ENCODE measurements at regions not wholly inside any gene's neighbourhood (a gene's known extent, or its start where the extent isn't known, plus 50 kb on each side); places are given as distances from the start of the nearest gene placed in this dataset.

- no peak overlapping the region for H3K4me2 ChIP-seq
- no peak overlapping the region for H3K9ac ChIP-seq
- no peak overlapping the region for H3K4me3 ChIP-seq (IDR thresholded peaks at IDR 0.05; ENCODE audit: insufficient read depth, low read depth, low read length)
- no peak overlapping the region for H3K27ac ChIP-seq
- H3K27me3 ChIP-seq (ENCODE audit: insufficient read depth, low read depth), result no peaks in the 10 kb centered on the region
- TF ChIP-seq, protein P1, sequence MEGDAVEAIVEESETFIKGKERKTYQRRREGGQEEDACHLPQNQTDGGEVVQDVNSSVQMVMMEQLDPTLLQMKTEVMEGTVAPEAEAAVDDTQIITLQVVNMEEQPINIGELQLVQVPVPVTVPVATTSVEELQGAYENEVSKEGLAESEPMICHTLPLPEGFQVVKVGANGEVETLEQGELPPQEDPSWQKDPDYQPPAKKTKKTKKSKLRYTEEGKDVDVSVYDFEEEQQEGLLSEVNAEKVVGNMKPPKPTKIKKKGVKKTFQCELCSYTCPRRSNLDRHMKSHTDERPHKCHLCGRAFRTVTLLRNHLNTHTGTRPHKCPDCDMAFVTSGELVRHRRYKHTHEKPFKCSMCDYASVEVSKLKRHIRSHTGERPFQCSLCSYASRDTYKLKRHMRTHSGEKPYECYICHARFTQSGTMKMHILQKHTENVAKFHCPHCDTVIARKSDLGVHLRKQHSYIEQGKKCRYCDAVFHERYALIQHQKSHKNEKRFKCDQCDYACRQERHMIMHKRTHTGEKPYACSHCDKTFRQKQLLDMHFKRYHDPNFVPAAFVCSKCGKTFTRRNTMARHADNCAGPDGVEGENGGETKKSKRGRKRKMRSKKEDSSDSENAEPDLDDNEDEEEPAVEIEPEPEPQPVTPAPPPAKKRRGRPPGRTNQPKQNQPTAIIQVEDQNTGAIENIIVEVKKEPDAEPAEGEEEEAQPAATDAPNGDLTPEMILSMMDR (conservative IDR thresholded peaks at IDR 0.05; ENCODE audit: low read depth, low read length), result no peak
- no peaks in the 10 kb centered on the region for H3K36me3 ChIP-seq (ENCODE audit: insufficient read depth)
- H2AFZ ChIP-seq (ENCODE audit: low read depth), result no peak overlapping the region
- H3K79me2 ChIP-seq (ENCODE audit: insufficient read depth, low read depth), result no peaks in the 10 kb centered on the region
- no peaks in the 10 kb centered on the region for H3K4me1 ChIP-seq (ENCODE audit: low read depth, poor library complexity, severe bottlenecking)
- H4K20me1 ChIP-seq (ENCODE audit: insufficient read depth), result no peaks in the 10 kb centered on the region
Observed at GRCh38 chr16:54397190-54397835, 110.7 kb upstream of the IRX3 start.

GRCh38 chr16:54389836-54390494 is 103.4 kb upstream of the IRX3 start:
- no peak overlapping the region for H3K27ac ChIP-seq
- no peak overlapping the region for H3K9ac ChIP-seq
- TF ChIP-seq, protein P1 (conservative IDR thresholded peaks at IDR 0.05; ENCODE audit: low read depth, low read length), result no peak
- no peaks in the 10 kb centered on the region for H3K79me2 ChIP-seq (ENCODE audit: insufficient read depth, low read depth)
- H3K27me3 ChIP-seq (ENCODE audit: insufficient read depth, low read depth), result no peaks in the 10 kb centered on the region
- H4K20me1 ChIP-seq (ENCODE audit: insufficient read depth), result no peaks in the 10 kb centered on the region
- H3K4me2 ChIP-seq, result no peak overlapping the region
- no peaks in the 10 kb centered on the region for H3K4me1 ChIP-seq (ENCODE audit: low read depth, poor library complexity, severe bottlenecking)
- no peak overlapping the region for H2AFZ ChIP-seq (ENCODE audit: low read depth)
- no peaks in the 10 kb centered on the region for H3K36me3 ChIP-seq (ENCODE audit: insufficient read depth)
- H3K4me3 ChIP-seq (IDR thresholded peaks at IDR 0.05; ENCODE audit: insufficient read depth, low read depth, low read length), result no peak overlapping the region

GRCh38 chr16:54385141-54385540 is 98.6 kb upstream of the IRX3 start:
- Histone ChIP-seq H3K27me3 (ENCODE audit: insufficient read depth, low read depth) (no peaks in the 10 kb centered on the region), H3K9ac (no peak overlapping the region), H3K36me3 (ENCODE audit: insufficient read depth) (no peaks in the 10 kb centered on the region), H3K27ac (no peak overlapping the region), H3K4me3 (IDR thresholded peaks at IDR 0.05; ENCODE audit: insufficient read depth, low read depth, low read length) (no peak overlapping the region), H3K79me2 (ENCODE audit: insufficient read depth, low read depth) (no peaks in the 10 kb centered on the region), H4K20me1 (ENCODE audit: insufficient read depth) (no peaks in the 10 kb centered on the region), H2AFZ (ENCODE audit: low read depth) (no peak overlapping the region), H3K4me2 (no peak overlapping the region), H3K4me1 (ENCODE audit: low read depth, poor library complexity, severe bottlenecking) (no peaks in the 10 kb centered on the region)
- TF ChIP-seq, protein P1 (conservative IDR thresholded peaks at IDR 0.05; ENCODE audit: low read depth, low read length), result no peak

DNA sequence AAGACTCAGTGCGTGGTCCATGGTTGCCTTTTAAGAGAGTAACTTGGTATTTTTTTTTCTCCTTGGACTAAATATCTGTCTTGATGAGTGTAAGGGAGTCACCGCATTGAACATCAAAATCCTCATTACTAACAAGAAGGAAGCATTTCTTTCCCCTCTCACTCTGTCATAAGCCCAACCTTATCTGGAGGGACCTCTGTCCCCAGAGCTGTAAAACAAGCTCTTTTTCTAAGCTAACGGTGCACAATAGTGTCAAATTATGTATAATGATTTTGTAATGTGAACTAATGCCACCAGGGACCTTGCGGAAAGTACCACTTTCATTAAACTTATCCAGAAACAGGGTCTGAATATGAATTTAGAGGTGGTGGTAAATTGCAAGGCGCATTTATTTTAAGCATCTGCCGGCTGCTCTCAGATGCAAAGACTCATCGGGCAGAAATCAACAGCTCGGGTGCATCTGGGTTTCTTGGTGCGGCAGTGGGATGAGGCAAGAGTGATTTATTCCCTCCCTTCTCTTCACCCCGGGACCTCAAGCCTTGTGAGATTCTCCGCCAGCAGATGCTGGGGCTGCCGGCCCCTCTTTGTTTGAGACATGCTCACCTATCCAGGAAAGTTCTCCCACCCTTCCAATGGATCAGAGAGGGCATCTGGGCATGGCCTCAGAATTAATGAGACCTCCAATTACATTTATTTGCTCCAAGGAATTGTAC is 95.2 kb upstream of the IRX3 start:
- Histone ChIP-seq H3K4me1 (ENCODE audit: low read depth, poor library complexity, severe bottlenecking) (no peaks in the 10 kb centered on the region), H3K36me3 (ENCODE audit: insufficient read depth) (no peaks in the 10 kb centered on the region), H3K9ac (no peak overlapping the region), H3K79me2 (ENCODE audit: insufficient read depth, low read depth) (no peaks in the 10 kb centered on the region), H2AFZ (ENCODE audit: low read depth) (no peak overlapping the region), H3K4me3 (IDR thresholded peaks at IDR 0.05; ENCODE audit: insufficient read depth, low read depth, low read length) (no peak overlapping the region), H3K27me3 (ENCODE audit: insufficient read depth, low read depth) (no peaks in the 10 kb centered on the region), H4K20me1 (ENCODE audit: insufficient read depth) (no peaks in the 10 kb centered on the region), H3K4me2 (no peak overlapping the region), H3K27ac (no peak overlapping the region)
- TF ChIP-seq, protein P1 (conservative IDR thresholded peaks at IDR 0.05; ENCODE audit: low read depth, low read length), result no peak
